ENCODE measurements at regions not wholly inside any gene's neighbourhood (a gene's known extent, or its start where the extent isn't known, plus 50 kb on each side); places are given as distances from the start of the nearest gene placed in this dataset.

DNA sequence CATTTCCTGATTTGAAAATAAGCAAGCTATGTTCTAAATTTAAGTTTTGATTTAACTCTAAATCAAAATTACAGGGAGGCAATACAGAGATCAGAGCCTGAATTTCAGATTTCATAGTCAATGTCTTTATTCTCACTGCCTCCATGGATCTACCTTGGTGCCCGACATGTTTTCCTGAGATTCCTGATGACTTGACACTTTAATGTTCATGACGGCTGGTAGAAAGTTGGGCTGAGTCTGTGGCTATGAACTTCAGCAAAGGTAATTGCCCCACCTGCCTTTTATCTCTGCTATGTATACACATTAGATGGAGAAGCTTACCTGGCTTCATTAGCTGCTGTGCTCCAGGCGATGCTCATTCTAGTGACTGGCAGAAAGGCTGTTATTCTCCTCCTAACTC lies 1390.5 kb upstream of the CELF4 start:
- TF ChIP-seq, protein P1, sequence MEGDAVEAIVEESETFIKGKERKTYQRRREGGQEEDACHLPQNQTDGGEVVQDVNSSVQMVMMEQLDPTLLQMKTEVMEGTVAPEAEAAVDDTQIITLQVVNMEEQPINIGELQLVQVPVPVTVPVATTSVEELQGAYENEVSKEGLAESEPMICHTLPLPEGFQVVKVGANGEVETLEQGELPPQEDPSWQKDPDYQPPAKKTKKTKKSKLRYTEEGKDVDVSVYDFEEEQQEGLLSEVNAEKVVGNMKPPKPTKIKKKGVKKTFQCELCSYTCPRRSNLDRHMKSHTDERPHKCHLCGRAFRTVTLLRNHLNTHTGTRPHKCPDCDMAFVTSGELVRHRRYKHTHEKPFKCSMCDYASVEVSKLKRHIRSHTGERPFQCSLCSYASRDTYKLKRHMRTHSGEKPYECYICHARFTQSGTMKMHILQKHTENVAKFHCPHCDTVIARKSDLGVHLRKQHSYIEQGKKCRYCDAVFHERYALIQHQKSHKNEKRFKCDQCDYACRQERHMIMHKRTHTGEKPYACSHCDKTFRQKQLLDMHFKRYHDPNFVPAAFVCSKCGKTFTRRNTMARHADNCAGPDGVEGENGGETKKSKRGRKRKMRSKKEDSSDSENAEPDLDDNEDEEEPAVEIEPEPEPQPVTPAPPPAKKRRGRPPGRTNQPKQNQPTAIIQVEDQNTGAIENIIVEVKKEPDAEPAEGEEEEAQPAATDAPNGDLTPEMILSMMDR (IDR thresholded peaks at IDR 0.05; ENCODE audit: low read depth, low read length, missing input control), result no peak
- TF ChIP-seq, protein P2, sequence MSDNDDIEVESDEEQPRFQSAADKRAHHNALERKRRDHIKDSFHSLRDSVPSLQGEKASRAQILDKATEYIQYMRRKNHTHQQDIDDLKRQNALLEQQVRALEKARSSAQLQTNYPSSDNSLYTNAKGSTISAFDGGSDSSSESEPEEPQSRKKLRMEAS (IDR thresholded peaks at IDR 0.05), result no peak
- TF ChIP-seq SP1 (IDR thresholded peaks at IDR 0.05) (no peak), GABPA (IDR thresholded peaks at IDR 0.05 in 1 of 2, conservative IDR thresholded peaks at IDR 0.05 in 1 of 2) (no peak), FOXA1 (IDR thresholded peaks at IDR 0.05) (no peak), EGR1 (IDR thresholded peaks at IDR 0.05; ENCODE audit: low read depth in 2 of 2) (no peak), TAF1 (conservative IDR thresholded peaks at IDR 0.05) (no peak), JUND (IDR thresholded peaks at IDR 0.05) (no peak), HNF4G (IDR thresholded peaks at IDR 0.05) (no peak), RXRA (IDR thresholded peaks at IDR 0.05) (no peak), NR2F2 (IDR thresholded peaks at IDR 0.05) (no peak)
- TF ChIP-seq, protein P3, sequence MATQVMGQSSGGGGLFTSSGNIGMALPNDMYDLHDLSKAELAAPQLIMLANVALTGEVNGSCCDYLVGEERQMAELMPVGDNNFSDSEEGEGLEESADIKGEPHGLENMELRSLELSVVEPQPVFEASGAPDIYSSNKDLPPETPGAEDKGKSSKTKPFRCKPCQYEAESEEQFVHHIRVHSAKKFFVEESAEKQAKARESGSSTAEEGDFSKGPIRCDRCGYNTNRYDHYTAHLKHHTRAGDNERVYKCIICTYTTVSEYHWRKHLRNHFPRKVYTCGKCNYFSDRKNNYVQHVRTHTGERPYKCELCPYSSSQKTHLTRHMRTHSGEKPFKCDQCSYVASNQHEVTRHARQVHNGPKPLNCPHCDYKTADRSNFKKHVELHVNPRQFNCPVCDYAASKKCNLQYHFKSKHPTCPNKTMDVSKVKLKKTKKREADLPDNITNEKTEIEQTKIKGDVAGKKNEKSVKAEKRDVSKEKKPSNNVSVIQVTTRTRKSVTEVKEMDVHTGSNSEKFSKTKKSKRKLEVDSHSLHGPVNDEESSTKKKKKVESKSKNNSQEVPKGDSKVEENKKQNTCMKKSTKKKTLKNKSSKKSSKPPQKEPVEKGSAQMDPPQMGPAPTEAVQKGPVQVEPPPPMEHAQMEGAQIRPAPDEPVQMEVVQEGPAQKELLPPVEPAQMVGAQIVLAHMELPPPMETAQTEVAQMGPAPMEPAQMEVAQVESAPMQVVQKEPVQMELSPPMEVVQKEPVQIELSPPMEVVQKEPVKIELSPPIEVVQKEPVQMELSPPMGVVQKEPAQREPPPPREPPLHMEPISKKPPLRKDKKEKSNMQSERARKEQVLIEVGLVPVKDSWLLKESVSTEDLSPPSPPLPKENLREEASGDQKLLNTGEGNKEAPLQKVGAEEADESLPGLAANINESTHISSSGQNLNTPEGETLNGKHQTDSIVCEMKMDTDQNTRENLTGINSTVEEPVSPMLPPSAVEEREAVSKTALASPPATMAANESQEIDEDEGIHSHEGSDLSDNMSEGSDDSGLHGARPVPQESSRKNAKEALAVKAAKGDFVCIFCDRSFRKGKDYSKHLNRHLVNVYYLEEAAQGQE (IDR thresholded peaks at IDR 0.05), result no peak

Measured in liver (tissue), 3 donors.